ENCODE measurements at regions not wholly inside any gene's neighbourhood (a gene's known extent, or its start where the extent isn't known, plus 50 kb on each side); places are given as distances from the start of the nearest gene placed in this dataset.

- no peak for DNase-seq
Observed at GRCh38 chr3:86711634-86712033, 279.3 kb downstream of the VGLL3 start.

- DNase-seq: no peak
Observed at GRCh38 chr3:86708893-86709292, 282.1 kb downstream of the VGLL3 start.

GRCh38 chr3:86702381-86702958 lies 288.5 kb downstream of the VGLL3 start:
- DNase-seq: no peak

- DNase-seq: no peak
Observed at GRCh38 chr3:86695752-86696151, 295.2 kb downstream of the VGLL3 start.

GRCh38 chr3:86673991-86674390 lies 317.0 kb downstream of the VGLL3 start:
- DNase-seq: no peak

- DNase-seq: no peak
Observed at GRCh38 chr3:86661817-86662216, 329.1 kb downstream of the VGLL3 start.

GRCh38 chr3:86658876-86659275 lies 332.1 kb downstream of the VGLL3 start:
- no peak for DNase-seq

- no peak for DNase-seq
Observed at GRCh38 chr3:86654806-86655460, 336.0 kb downstream of the VGLL3 start.

- no peak for DNase-seq
Observed at GRCh38 chr3:86653661-86654205, 337.2 kb downstream of the VGLL3 start.

GRCh38 chr3:86648087-86648486 lies 342.9 kb downstream of the VGLL3 start:
- DNase-seq: no peak

- DNase-seq: no peak
Observed at GRCh38 chr3:86645756-86646155, 345.2 kb downstream of the VGLL3 start.

GRCh38 chr3:86634361-86634760 lies 356.6 kb downstream of the VGLL3 start:
- no peak for DNase-seq

- DNase-seq: no peak
Observed at GRCh38 chr3:86629511-86629910, 361.4 kb downstream of the VGLL3 start.

GRCh38 chr3:86624192-86624591 lies 366.8 kb downstream of the VGLL3 start:
- DNase-seq: no peak

- DNase-seq: no peak
Observed at GRCh38 chr3:86618706-86619105, 372.2 kb downstream of the VGLL3 start.

GRCh38 chr3:86605166-86605565 lies 385.8 kb downstream of the VGLL3 start:
- DNase-seq: no peak

GRCh38 chr3:86595696-86596095 lies 395.3 kb downstream of the VGLL3 start:
- DNase-seq: no peak

GRCh38 chr3:86594838-86595237 lies 396.1 kb downstream of the VGLL3 start:
- no peak for DNase-seq

GRCh38 chr3:86578071-86578470 lies 412.9 kb downstream of the VGLL3 start:
- no peak for DNase-seq

- DNase-seq: peak; percentile 32
Observed at GRCh38 chr3:86563400-86563970, 427.5 kb downstream of the VGLL3 start.

GRCh38 chr3:86562090-86562489 lies 428.9 kb downstream of the VGLL3 start:
- no peak for DNase-seq

GRCh38 chr3:86561215-86561614 lies 429.7 kb downstream of the VGLL3 start:
- no peak for DNase-seq

- DNase-seq: no peak
Observed at GRCh38 chr3:86554383-86554782, 436.6 kb downstream of the VGLL3 start.

- DNase-seq: no peak
Observed at GRCh38 chr3:86547692-86548091, 443.3 kb downstream of the VGLL3 start.
